K562 (cell line): ENCODE measurements at regions not wholly inside any gene's neighbourhood (a gene's known extent, or its start where the extent isn't known, plus 50 kb on each side); places are given as distances from the start of the nearest gene placed in this dataset.

Experiments used
- ATAC-seq: fragments of 200-7000 bp; cut with Tn5 transposase; 3 replicates; pipeline ENCODE4 v1.9.1; 2020; ENCODE audit warnings: moderate library complexity
- BruUV-seq: library from RNA; stranded (reverse); fragments of 400-500 nt; replicated peaks from 2 replicates; lab custom pipeline; 2021; lab: Mats Ljungman, UMichigan
- CTCF ChIA-PET: fragments of 300-600 bp; formaldehyde crosslinking; extraction: SDS; loops from one replicate; lab custom pipeline; 2021; ENCODE audit warnings: low intra/inter-chr PET ratio; lab: Yijun Ruan, JAX
- POLR2A ChIA-PET: fragments of 300-600, 350-650 bp; sonication (Branson Sonifier 250); formaldehyde crosslinking; extraction: SDS; loops from one replicate; lab custom pipeline; 2021; ENCODE audit warnings: antibody characterized with exemption, inconsistent platforms; lab: Yijun Ruan, JAX
- DNase-seq, 4 experiments: peaks; one replicate each; pipeline versions ENCODE4 v3.0.0 to v3.0.0-alpha.2; 2011 to 2018; ENCODE audit warnings: low spot score in 3 of 4, mixed read lengths in 3 of 4; ENCODE audit errors: extremely low read depth in 1 of 4
- FAIRE-seq: peaks from 2 replicates; lab custom pipeline; 2011; peaks lifted over from hg19 to GRCh38; lab: Jason Lieb, UNC
- H2AFZ ChIP-seq: 2 replicates; pipeline ENCODE4 v1.6.0; 2011; ENCODE audit warnings: low read depth, low read length, control low read depth, inconsistent platforms
- H3K27ac ChIP-seq: fragments of 200-600 bp; 3 replicates; pipeline ENCODE4 v1.8.0; 2011; ENCODE audit warnings: low read depth, mild to moderate bottlenecking, control low read depth, inconsistent platforms, low read length, moderate library complexity, mixed read lengths; ENCODE audit errors: extremely low read depth
- H3K27me3 ChIP-seq, 2 experiments: fragments of 300-600 bp in 1 of 2; 2 replicates in 1 of 2; 3 replicates in 1 of 2; pipeline versions ENCODE4 v1.6.0 to v1.8.0; 2011; ENCODE audit warnings: inconsistent platforms in 2 of 2, low read length in 2 of 2, mild to moderate bottlenecking in 1 of 2, mixed read lengths in 1 of 2, moderate library complexity in 1 of 2; ENCODE audit not compliant: control insufficient read depth in 2 of 2, insufficient read depth in 2 of 2
- H3K36me3 ChIP-seq: fragments of 300-600 bp; 3 replicates; pipeline ENCODE4 v1.8.0; 2011; ENCODE audit warnings: mild to moderate bottlenecking, low read length, inconsistent platforms; ENCODE audit not compliant: control insufficient read depth, insufficient read depth
- H3K4me1 ChIP-seq, 2 experiments: fragments of 200-600 bp in 1 of 2; replicated peaks in 1 of 2; 2 replicates in 1 of 2; 3 replicates in 1 of 2; pipeline versions ENCODE4 v1.5.1 to v1.8.0; 2011; ENCODE audit warnings: inconsistent platforms in 2 of 2, low read length in 2 of 2, mild to moderate bottlenecking in 1 of 2, mixed read lengths in 1 of 2, moderate library complexity in 1 of 2; ENCODE audit not compliant: control insufficient read depth in 2 of 2, insufficient read depth in 2 of 2
- H3K4me2 ChIP-seq: 2 replicates; pipeline ENCODE4 v1.6.1; 2011; ENCODE audit warnings: low read length, control low read depth, inconsistent platforms, mixed read lengths; ENCODE audit not compliant: insufficient read depth
- H3K4me3 ChIP-seq: fragments of 200-600 bp; sonication (generic), shearing (Covaris generic); 2 replicates; pipeline ENCODE4 v1.5.1; 2016; ENCODE audit warnings: control low read depth, inconsistent platforms
- H3K79me2 ChIP-seq: fragments of 200-600 bp; 3 replicates; pipeline ENCODE4 v1.8.0; 2011; ENCODE audit warnings: low read length, inconsistent platforms; ENCODE audit not compliant: control insufficient read depth, insufficient read depth
- H3K9ac ChIP-seq, 2 experiments: 2 replicates each; pipeline versions ENCODE4 v1.6.0 to v1.6.1; 2011; ENCODE audit warnings: low read depth in 2 of 2, low read length in 2 of 2, control low read depth in 1 of 2, inconsistent platforms in 1 of 2, mild to moderate bottlenecking in 1 of 2, mixed read lengths in 1 of 2; ENCODE audit not compliant: insufficient read depth in 1 of 2
- H3K9me1 ChIP-seq: one replicate; pipeline ENCODE4 v1.6.0; 2011; ENCODE audit warnings: inconsistent platforms, mild to moderate bottlenecking, low read length, moderate library complexity; ENCODE audit not compliant: control insufficient read depth, insufficient read depth
- H3K9me3 ChIP-seq: replicated peaks from 2 replicates; pipeline ENCODE4 v1.5.1; 2011; ENCODE audit warnings: low read depth, low read length, inconsistent platforms; ENCODE audit not compliant: control insufficient read depth, insufficient read depth
- H4K20me1 ChIP-seq: replicated peaks from 2 replicates; pipeline ENCODE4 v1.6.1; 2011; ENCODE audit warnings: low read length, inconsistent platforms, mixed read lengths; ENCODE audit not compliant: control insufficient read depth, insufficient read depth
- DMBX1 ChIP-seq: fragments of 250-450 bp; sonication (Bioruptor Pico); IDR thresholded peaks from 2 replicates; pipeline ENCODE4 v1.8.0; 2022; ENCODE audit warnings: inconsistent platforms, mild to moderate bottlenecking, moderate library complexity, borderline replicate concordance
- FOXO4 ChIP-seq: fragments of 450-650 bp; formaldehyde crosslinking; IDR thresholded peaks from 2 replicates; pipeline ENCODE4 v1.4.0; 2020; ENCODE audit warnings: mild to moderate bottlenecking, moderate library complexity
- RFX5 ChIP-seq: IDR thresholded peaks from 2 replicates; pipeline ENCODE4 v1.6.1; 2011; ENCODE audit warnings: low read depth, mild to moderate bottlenecking, improper control_type of control experiment, low read length
- SIN3B ChIP-seq: fragments of 450-650 bp; IDR thresholded peaks from 2 replicates; pipeline ENCODE4 v1.6.1; 2017; ENCODE audit warnings: low read depth, mild to moderate bottlenecking, moderate library complexity
- WGBS: fragments of 100-300 bp; shearing (Covaris generic); methylation state at CpG from one replicate; pipeline ENCODE4 v1.1.6; 2016; ENCODE audit warnings: low coverage, mixed read lengths; ENCODE audit not compliant: insufficient coverage; ENCODE audit errors: missing lambda C conversion rate; 5-methylcytosine and 5-hydroxymethylcytosine counted together
- in situ Hi-C: fragments of 300-500 bp; cut with MboI; formaldehyde crosslinking; loops from 4 replicates; pipeline ENCODE4 v1.15.0; 2018; ENCODE audit warnings: inconsistent platforms, mixed read lengths
- intact Hi-C: fragments of 100-400 bp; cut with micrococcal nuclease; formaldehyde crosslinking; loops from 2 replicates; pipeline ENCODE4 v1.14.2; 2022
- TF ChIP-seq, protein P1 (sequence below): fragments of 250-450 bp; sonication (Bioruptor Pico); IDR thresholded peaks from 2 replicates; pipeline ENCODE4 v1.6.1; 2021; ENCODE audit warnings: mild to moderate bottlenecking
- TF ChIP-seq, protein P2 (sequence below): fragments of 200-400 bp; formaldehyde crosslinking; IDR thresholded peaks from 2 replicates; pipeline ENCODE4 v1.6.1; 2017; ENCODE audit warnings: mild to moderate bottlenecking, low read depth, low read length, moderate library complexity

DNA sequence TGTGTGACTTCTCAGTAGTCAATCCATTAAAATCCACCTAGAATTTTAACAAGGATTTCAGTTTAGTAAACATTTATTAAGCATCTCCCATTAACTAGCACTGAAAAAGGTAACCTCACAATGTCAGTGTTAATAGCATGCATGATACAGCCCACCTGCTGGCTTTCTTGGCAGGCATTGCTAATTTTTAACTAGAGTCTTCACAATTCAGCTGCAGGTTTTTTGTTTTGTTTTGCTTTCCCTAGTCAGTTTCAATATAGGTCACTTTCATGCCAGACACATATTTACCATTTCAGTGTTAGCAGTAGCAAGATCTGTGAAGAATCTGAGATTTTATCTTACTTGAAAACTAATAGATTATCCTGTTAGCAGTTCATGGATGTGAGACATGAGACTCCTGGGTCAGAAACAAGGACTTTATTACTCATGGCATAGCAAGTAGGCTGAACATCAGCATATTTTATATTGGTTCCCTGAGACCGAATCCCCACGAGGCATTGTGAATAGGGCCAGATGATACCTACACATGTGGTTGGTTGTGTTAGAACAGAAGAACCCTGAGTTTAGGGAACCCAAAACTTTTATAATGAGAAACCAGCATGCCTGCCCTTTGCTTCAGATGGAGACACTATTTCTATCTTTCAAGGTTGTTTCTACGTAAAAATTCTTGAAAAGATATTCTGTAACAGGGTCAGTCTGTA, 198.0 kb upstream of the HTR2A start:
- H3K9me3 ChIP-seq = no peaks in the 10 kb centered on the region
- no peaks in the 10 kb centered on the region for H3K36me3 ChIP-seq
- ATAC-seq (no peak), DNase-seq (no peak), FAIRE-seq (no peak)
- no peak overlapping the region for H3K27ac ChIP-seq
- no peaks in the 10 kb centered on the region for H3K4me1 ChIP-seq
- no peak for TF ChIP-seq SIN3B
- no peak for TF ChIP-seq DMBX1
- TF ChIP-seq RFX5 = no peak
- TF ChIP-seq FOXO4 (CRISPR knock-in tag) = no peak
- TF ChIP-seq, protein P1, sequence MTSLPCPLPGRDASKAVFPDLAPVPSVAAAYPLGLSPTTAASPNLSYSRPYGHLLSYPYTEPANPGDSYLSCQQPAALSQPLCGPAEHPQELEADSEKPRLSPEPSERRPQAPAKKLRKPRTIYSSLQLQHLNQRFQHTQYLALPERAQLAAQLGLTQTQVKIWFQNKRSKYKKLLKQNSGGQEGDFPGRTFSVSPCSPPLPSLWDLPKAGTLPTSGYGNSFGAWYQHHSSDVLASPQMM = no peak
- TF ChIP-seq, protein P2, sequence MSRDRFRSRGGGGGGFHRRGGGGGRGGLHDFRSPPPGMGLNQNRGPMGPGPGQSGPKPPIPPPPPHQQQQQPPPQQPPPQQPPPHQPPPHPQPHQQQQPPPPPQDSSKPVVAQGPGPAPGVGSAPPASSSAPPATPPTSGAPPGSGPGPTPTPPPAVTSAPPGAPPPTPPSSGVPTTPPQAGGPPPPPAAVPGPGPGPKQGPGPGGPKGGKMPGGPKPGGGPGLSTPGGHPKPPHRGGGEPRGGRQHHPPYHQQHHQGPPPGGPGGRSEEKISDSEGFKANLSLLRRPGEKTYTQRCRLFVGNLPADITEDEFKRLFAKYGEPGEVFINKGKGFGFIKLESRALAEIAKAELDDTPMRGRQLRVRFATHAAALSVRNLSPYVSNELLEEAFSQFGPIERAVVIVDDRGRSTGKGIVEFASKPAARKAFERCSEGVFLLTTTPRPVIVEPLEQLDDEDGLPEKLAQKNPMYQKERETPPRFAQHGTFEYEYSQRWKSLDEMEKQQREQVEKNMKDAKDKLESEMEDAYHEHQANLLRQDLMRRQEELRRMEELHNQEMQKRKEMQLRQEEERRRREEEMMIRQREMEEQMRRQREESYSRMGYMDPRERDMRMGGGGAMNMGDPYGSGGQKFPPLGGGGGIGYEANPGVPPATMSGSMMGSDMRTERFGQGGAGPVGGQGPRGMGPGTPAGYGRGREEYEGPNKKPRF = no peak
- no peak overlapping the region for H3K9ac ChIP-seq
- H3K4me3 ChIP-seq = no peak overlapping the region
- H3K79me2 ChIP-seq = no peaks in the 10 kb centered on the region
- ChIA-PET POLR2A (no interaction called here), CTCF (no interaction called here)
- H3K4me2 ChIP-seq = no peak overlapping the region
- BruUV-seq = no TSS peak
- H2AFZ ChIP-seq = no peak overlapping the region
- no peaks in the 10 kb centered on the region for H3K9me1 ChIP-seq
- no peaks in the 10 kb centered on the region for H4K20me1 ChIP-seq
- no peaks in the 10 kb centered on the region for H3K27me3 ChIP-seq
- WGBS = 32% methylated on average over 3 of the region's 3 CpGs
- intact Hi-C loops (no loop called here), in situ Hi-C loops (no loop called here)
